ENCODE measurements at regions not wholly inside any gene's neighbourhood (a gene's known extent, or its start where the extent isn't known, plus 50 kb on each side); places are given as distances from the start of the nearest gene placed in this dataset.

- WGBS, 2 experiments (ENCODE audit: insufficient coverage in 1 of 2, insufficient read length in 1 of 2) = 50% methylated on average over 2 of the region's 2 CpGs; no CpG with 5 or more reads in 1 of the 2 experiments
- no peaks in the 10 kb centered on the region for H3K9me3 Mint-ChIP-seq
- H3K27ac Mint-ChIP-seq = no peak overlapping the region
Measured at GRCh38 chr6:6884193-6884627, 223.6 kb upstream of the RREB1 start.

DNA sequence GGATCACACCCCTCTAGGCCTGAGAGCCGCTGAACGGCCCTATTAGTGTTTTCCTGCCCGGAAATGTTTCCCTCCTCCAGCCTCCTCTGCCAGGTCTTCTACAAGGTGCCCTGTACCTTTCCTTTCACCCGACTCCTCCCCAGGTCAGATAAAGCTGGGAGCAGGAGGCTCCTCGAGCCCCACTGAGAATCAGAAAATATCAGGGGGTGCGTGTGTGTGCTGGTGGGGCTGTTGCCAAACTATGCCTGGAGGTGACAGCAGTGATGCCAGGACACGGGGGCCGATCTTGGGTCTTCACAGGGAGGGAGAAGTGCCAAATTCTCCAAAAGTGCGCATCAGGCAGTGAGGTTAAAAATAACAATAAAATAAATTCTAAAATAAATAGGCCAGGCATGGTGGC, 222.8 kb upstream of the RREB1 start:
- 95 to 97% methylated on average over 5 to 8 of the region's 9 CpGs for WGBS, 2 experiments (ENCODE audit: insufficient coverage in 1 of 2, insufficient read length in 1 of 2)

More at GRCh38 chr6:6884193-6884627, 223.6 kb upstream of the RREB1 start:
- no peaks in the 10 kb centered on the region for H3K4me1 ChIP-seq (ENCODE audit: control insufficient read depth, insufficient read depth, low read length)
- no peak for DNase-seq
- peaks cover 71% of the 10 kb centered on the region for H3K27me3 ChIP-seq (ENCODE audit: control insufficient read depth, insufficient read depth, low read length, poor library complexity, severe bottlenecking)
- H3K4me3 ChIP-seq (ENCODE audit: low read length) = no peak overlapping the region
- no peak overlapping the region for H3K9ac ChIP-seq (ENCODE audit: extremely low read depth, low read length, poor library complexity, severe bottlenecking)
- Mint-ChIP-seq H3K4me3 (no peak overlapping the region), H3K4me1 (peaks cover 11% of the 10 kb centered on the region), H3K36me3 (ENCODE audit: low read depth) (no peaks in the 10 kb centered on the region), H3K27me3 (ENCODE audit: insufficient read depth) (peaks cover 94% of the 10 kb centered on the region)
- TF ChIP-seq CTCF (conservative IDR thresholded peaks at IDR 0.05) = no peak
- H3K27ac ChIP-seq (ENCODE audit: low read depth, low read length) = no peak overlapping the region
- H3K36me3 ChIP-seq (ENCODE audit: control insufficient read depth, insufficient read depth, low read length) = no peaks in the 10 kb centered on the region
- no peaks in the 10 kb centered on the region for H3K9me3 ChIP-seq (ENCODE audit: control insufficient read depth, low read length)

DNA sequence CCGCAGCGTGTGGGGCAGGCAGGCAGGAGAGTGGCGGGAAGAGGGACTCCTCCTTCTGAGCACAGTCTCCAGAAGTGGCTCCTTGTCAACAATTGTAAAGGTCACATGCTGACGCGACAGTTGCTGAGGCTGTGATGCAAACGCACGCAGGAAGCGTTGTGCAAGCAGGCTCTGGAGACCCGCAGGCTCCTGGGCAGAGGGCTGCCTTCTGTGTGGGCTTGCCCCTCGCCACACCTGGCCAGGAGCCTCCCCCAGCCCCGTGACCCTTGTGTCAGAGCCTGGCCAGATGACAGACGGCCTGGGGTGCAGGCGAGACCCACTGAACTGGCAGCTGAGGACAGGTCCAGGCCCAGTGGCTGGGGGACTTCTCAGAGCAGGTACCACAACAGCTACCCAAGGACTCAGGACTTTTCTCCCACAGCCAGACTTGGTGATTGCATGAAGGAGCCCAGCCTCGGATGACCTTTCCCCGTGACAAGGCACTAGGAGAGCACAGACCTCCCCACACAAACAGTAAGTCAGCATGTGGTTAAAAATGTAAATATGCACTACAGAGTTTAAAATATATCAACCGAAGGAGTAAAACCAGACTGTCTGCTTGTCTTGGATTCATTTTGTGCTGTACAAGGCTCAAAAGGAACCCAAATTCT, 222.1 kb upstream of the RREB1 start:
- H3K36me3 ChIP-seq (ENCODE audit: control insufficient read depth, insufficient read depth, low read length) = no peaks in the 10 kb centered on the region
- Mint-ChIP-seq H3K4me1 (peaks cover 17% of the 10 kb centered on the region), H3K36me3 (ENCODE audit: low read depth) (no peaks in the 10 kb centered on the region), H3K27ac (no peak overlapping the region), H3K4me3 (no peak overlapping the region), H3K9me3 (no peaks in the 10 kb centered on the region), H3K27me3 (ENCODE audit: insufficient read depth) (peaks cover 89% of the 10 kb centered on the region)
- H3K27ac ChIP-seq (ENCODE audit: low read depth, low read length) = no peak overlapping the region
- WGBS, 2 experiments (ENCODE audit: insufficient coverage in 1 of 2, insufficient read length in 1 of 2) = 81% methylated on average over 7 to 16 of the region's 16 CpGs
- H3K9ac ChIP-seq (ENCODE audit: extremely low read depth, low read length, poor library complexity, severe bottlenecking) = no peak overlapping the region
- TF ChIP-seq CTCF (conservative IDR thresholded peaks at IDR 0.05) = no peak
- H3K27me3 ChIP-seq (ENCODE audit: control insufficient read depth, insufficient read depth, low read length, poor library complexity, severe bottlenecking) = peaks cover 59% of the 10 kb centered on the region
- no peaks in the 10 kb centered on the region for H3K4me1 ChIP-seq (ENCODE audit: control insufficient read depth, insufficient read depth, low read length)
- DNase-seq = no peak
- H3K4me3 ChIP-seq (ENCODE audit: low read length) = no peak overlapping the region
- no peaks in the 10 kb centered on the region for H3K9me3 ChIP-seq (ENCODE audit: control insufficient read depth, low read length)

More for the DNA sequence above, 222.8 kb upstream of the RREB1 start:
- TF ChIP-seq CTCF (conservative IDR thresholded peaks at IDR 0.05) = no peak
- H3K27me3 ChIP-seq (ENCODE audit: control insufficient read depth, insufficient read depth, low read length, poor library complexity, severe bottlenecking) = peaks cover 64% of the 10 kb centered on the region
- no peaks in the 10 kb centered on the region for H3K36me3 ChIP-seq (ENCODE audit: control insufficient read depth, insufficient read depth, low read length)
- no peak overlapping the region for H3K9ac ChIP-seq (ENCODE audit: extremely low read depth, low read length, poor library complexity, severe bottlenecking)
- Mint-ChIP-seq H3K4me1 (peaks cover 11% of the 10 kb centered on the region), H3K4me3 (no peak overlapping the region), H3K9me3 (no peaks in the 10 kb centered on the region), H3K27ac (no peak overlapping the region), H3K36me3 (ENCODE audit: low read depth) (no peaks in the 10 kb centered on the region), H3K27me3 (ENCODE audit: insufficient read depth) (peaks cover 94% of the 10 kb centered on the region)
- H3K27ac ChIP-seq (ENCODE audit: low read depth, low read length) = no peak overlapping the region
- no peak overlapping the region for H3K4me3 ChIP-seq (ENCODE audit: low read length)
- H3K9me3 ChIP-seq (ENCODE audit: control insufficient read depth, low read length) = no peaks in the 10 kb centered on the region
- no peaks in the 10 kb centered on the region for H3K4me1 ChIP-seq (ENCODE audit: control insufficient read depth, insufficient read depth, low read length)
- no peak for DNase-seq
